GM12892 (cell line): ENCODE measurements at regions not wholly inside any gene's neighbourhood (a gene's known extent, or its start where the extent isn't known, plus 50 kb on each side); places are given as distances from the start of the nearest gene placed in this dataset.

Experiments
- POLR2A ChIP-seq: IDR thresholded peaks from 2 replicates; pipeline ENCODE4 v1.6.1; 2011; ENCODE audit warnings: low read depth, low read length, control low read depth
- POLR2AphosphoS5 ChIP-seq: IDR thresholded peaks from 2 replicates; pipeline ENCODE4 v1.6.1; 2011; ENCODE audit warnings: low read depth, low read length, control low read depth

- TF ChIP-seq POLR2AphosphoS5 (no peak), POLR2A (no peak)
These were observed 162.6 kb upstream of the AUTS2 start for GRCh38 chr7:69435711-69436110.
